Left colon (tissue), 2 donors: ENCODE measurements at regions not wholly inside any gene's neighbourhood (a gene's known extent, or its start where the extent isn't known, plus 50 kb on each side); places are given as distances from the start of the nearest gene placed in this dataset.

Source experiments
- ATAC-seq: fragments of 200-7000 bp; cut with Tn5 transposase; one replicate; pipeline ENCODE4 v1.9.1; 2020; ENCODE audit warnings: mild to moderate bottlenecking, moderate library complexity
- DNase-seq, 2 donors: peaks; one replicate each; pipeline ENCODE4 v3.0.0-alpha.2; 2020
- intact Hi-C, 2 donors: fragments of 100-400 bp; cut with DNase I in 1 of 2; cut with micrococcal nuclease in 1 of 2; formaldehyde crosslinking; loops; one replicate each; pipeline versions ENCODE4 v1.11.2 to v1.14.0; 2022; cut with DNase I, micrococcal nuclease
- donor health status: DM: no; HTN: no; CAD: no.
- donor health status: DM: yes; HTN: yes; CAD: no.

- peak; percentile 38 to 48 for DNase-seq
- peak; percentile 91 for ATAC-seq
- intact Hi-C loops, result loop anchor here in 1 of 2 donors (10.0 kb wide), 1 partner anchor 525 kb away; no protein-coding TSS in a partner anchor
These were observed 110.8 kb upstream of the PAQR3 start for GRCh38 chr4:79049840-79050540.

DNA sequence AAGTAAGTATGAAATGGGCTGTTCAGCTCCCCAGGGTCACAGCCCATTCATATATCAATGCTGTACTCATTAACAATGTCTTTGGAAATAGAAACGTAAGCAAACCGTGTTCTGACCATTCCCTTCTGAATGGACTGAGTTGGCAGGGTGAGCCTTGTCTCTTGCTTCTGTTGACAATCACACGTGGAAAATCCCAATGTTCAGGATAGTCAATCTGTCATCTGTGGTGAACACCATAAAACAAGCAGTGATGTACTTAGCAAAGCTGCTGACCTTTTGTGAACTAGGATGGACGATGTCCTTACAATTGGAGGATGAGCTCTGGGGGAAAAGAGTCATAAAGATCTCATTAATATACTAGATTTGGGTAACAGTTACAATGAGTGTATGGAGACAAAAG is 109.6 kb upstream of the PAQR3 start:
- no peak for ATAC-seq
- intact Hi-C loops, result loop anchor here in 1 of 2 donors (10.0 kb wide), 1 partner anchor 526 kb away; no protein-coding TSS in a partner anchor
- DNase-seq, result no peak

DNA sequence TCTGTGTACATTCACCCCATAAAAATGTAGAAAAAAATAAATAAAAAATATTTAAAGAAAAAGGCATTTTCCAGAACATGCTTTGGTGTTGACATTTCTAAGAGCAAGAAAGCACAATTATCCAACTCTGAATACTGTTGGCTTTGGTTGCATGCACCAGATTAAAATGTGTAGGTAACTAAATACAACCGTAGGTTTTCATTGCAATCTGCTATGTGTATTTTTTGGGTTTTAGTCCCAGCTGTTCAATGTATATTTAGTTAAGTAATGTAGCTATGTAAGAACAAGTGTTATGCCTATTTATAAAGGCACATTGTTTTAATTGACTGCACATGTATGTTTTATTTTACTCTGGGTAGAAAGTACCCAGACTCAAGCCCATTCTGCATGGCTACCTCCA is 108.1 kb upstream of the PAQR3 start:
- intact Hi-C loops, result loop anchor here in 1 of 2 donors (10.0 kb wide), 1 partner anchor 527 kb away; no protein-coding TSS in a partner anchor
- ATAC-seq (no peak), DNase-seq (no peak)

DNA sequence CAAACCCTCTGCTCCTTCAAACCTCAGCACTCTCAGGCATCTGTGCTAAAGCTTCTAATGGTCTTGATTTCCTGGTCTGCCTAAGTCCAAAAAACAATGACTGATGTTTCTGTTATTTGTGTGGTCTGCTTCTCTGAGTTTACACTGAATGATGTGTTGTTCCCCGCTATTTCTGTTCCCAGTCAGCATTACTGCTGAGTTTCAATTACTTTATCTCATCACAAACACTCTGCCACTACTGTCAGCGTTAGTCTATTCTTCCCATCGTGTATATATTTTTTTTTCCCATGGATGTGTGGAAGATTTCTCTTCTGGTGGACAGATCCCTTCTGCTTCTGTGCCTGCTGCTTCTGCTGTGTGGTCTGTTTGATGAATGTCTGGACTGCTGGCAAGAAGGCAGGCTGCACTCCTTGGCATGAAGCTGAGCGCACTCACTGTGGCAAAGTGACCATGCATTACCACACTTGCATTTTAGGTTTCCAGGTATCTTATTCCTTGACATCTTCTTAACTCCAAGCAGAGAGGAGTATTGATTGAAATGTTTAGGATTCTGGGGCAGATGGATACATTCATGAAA is 106.9 kb upstream of the PAQR3 start:
- intact Hi-C loops, result loop anchor here in 1 of 2 donors (10.0 kb wide), 1 partner anchor 529 kb away; no protein-coding TSS in a partner anchor
- DNase-seq, result no peak
- ATAC-seq, result no peak

DNA sequence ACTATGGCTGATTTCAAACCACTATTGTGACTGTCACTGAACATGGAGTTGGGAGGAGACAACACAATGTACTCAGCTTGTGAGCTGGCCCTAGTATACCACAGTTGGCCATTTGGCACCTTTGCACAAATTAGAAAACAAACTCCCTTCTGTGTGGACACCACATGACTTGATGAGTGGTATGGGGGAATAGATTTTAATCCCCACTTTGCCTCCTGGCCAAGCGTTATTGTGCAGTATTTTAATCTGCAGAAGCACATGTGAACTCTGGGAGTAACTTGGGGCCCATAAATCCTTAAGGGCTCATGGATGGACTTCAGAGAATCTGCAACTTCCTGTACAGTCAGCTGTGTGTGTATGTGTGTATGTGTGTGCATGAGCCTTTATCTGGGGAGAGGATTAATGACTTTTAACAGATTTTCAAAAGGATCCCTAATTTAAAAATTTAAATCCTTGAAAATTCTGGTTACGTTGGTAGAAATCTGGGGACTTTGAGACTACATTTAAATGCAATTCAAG is 105.0 kb upstream of the PAQR3 start:
- ATAC-seq, result no peak
- intact Hi-C loops, result loop anchor here in 1 of 2 donors (10.0 kb wide), 1 partner anchor 531 kb away; no protein-coding TSS in a partner anchor
- no peak for DNase-seq

DNA sequence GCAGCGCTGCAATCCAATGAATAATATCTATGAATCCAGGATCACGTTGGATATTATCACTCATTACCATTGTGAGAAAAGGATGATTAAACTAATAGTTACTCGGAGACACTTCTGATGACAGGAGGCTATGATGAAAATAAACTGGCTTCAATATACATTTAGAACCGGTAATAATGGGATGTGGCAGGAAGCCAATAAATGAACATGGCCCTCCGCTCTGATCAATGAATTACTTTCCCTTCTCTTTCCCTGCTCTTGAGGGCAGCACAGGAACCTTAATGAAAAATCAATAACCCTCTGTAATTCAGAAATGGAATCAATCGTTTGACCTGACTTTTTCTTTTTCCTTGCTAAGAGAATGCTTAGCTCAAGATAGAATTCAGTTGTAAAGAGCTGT is 103.9 kb upstream of the PAQR3 start:
- intact Hi-C loops, result loop anchor here in 1 of 2 donors (10.0 kb wide), 1 partner anchor 532 kb away; no protein-coding TSS in a partner anchor
- no peak for DNase-seq
- ATAC-seq, result no peak

DNA sequence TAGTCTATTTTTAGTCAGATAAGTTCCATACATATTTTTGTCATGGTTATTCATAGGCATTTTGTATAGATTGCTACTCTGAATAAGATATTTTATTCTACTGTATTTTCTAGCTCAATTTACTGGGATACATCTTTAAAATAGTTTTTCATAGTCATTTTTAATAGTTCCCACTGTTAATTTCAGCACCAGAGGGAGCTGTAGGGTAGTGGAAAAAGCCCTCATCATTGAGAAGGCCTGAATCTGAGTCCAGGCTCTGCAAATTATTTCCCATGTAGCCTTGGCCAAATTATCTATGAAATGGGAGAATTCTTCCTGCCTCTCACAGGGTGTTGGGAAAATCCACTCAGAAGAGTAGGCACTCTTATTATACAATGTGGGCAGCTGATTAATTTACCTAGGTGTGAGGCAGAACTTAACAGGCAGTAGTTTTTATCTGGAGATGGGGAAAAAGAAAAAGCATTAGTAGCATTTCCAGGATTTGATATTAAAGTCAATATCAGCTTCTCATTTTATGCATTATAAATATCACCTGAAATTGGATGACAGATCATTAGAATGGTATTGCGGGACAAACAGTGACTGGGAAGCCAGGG is 102.9 kb upstream of the PAQR3 start:
- no peak for DNase-seq
- ATAC-seq, result peak; percentile 56
- intact Hi-C loops, result loop anchor here in 1 of 2 donors (10.0 kb wide), 1 partner anchor 533 kb away; no protein-coding TSS in a partner anchor

DNA sequence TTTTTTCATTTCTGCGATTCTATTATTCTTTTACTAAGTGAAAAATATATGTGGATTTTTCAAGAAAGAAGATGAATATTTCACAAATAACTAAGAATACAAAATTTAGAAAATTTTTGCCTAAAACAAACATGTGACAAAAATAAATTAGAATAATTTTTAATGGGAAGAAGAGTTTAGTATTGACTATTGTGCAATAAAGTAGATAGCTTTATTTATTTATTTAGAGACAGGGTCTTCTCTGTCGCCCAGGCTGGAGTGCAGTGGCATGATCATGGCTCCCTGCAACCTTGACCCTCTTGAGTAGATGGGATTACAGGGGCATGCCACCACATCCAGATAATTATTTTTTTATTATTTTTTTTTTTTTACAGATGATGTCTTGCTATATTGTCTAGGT is 95.3 kb upstream of the PAQR3 start:
- DNase-seq (no peak), ATAC-seq (no peak)
- intact Hi-C loops, result loop anchor here in 1 of 2 donors (10.0 kb wide), 1 partner anchor 1180 kb away; no protein-coding TSS in a partner anchor

DNA sequence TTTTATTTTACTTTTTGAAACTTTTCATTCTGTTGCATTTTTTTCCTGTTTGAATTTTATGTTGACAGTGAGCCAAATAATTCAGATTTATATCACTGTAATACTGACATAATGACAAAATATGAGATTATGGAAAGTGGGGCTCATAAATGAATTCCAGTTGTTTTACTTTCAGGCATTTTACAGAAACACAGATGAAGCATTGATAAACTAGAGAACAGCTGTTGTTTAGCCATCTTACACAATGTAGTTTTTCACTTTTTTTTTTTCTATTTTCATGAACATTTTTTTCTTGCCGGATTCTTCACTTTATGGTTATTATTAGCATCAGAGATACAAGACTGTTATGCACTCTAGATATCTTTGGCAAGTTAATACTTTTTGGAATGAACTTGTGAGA is 91.7 kb upstream of the PAQR3 start:
- no peak for ATAC-seq
- no peak for DNase-seq
- intact Hi-C loops, result loop anchor here in 1 of 2 donors (10.0 kb wide), 1 partner anchor 1184 kb away; no protein-coding TSS in a partner anchor

DNA sequence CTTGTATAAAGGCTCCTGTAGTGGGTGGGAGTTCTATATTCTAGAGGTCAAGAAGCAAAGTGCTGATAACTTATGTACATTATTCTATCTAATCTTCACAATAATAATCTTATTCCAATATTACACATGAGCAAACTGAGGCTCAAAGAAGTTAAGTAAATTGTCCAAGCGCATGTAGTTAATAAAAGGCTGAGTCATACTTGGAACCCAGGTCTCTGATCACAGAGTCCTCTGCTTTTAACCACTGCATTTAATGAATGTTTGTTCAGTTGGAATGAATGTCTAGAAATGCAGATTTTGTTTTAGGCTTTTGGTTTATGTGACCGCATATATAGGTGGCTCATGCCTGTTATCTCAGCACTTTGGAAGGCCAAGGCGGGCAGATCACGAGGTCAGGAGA is 88.4 kb upstream of the PAQR3 start:
- no peak for ATAC-seq
- intact Hi-C loops, result no loop called here
- DNase-seq, result no peak

DNA sequence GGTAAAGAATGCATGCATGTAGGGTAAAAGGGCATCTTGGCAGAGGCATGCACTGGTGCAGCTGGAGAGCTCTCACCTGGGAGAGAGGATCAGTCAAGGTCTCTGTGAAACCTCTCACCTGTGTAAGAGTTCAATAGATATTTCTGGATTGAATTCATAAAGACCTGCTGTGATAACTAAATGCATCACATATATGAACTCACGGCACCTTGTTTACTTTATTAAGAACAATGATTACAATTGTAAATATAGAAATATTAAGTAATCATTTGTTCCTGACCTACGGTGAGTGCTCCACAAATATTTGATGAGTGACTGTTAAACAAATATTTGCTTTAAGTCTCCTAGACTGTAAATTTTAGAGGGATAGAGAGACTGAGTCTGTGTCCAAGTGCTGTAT is 85.9 kb upstream of the PAQR3 start:
- ATAC-seq (no peak), DNase-seq (no peak)
- intact Hi-C loops, result no loop called here

- DNase-seq (no peak), ATAC-seq (no peak)
- intact Hi-C loops, result no loop called here
These were observed 84.8 kb upstream of the PAQR3 start for GRCh38 chr4:79023799-79024770.

- DNase-seq (no peak), ATAC-seq (no peak)
- intact Hi-C loops, result no loop called here
These were observed 83.3 kb upstream of the PAQR3 start for GRCh38 chr4:79022529-79022928.

GRCh38 chr4:79017481-79017880 is 78.2 kb upstream of the PAQR3 start:
- no peak for DNase-seq
- intact Hi-C loops, result no loop called here
- no peak for ATAC-seq

GRCh38 chr4:79016878-79017277 is 77.6 kb upstream of the PAQR3 start:
- ATAC-seq (no peak), DNase-seq (no peak)
- intact Hi-C loops, result no loop called here

GRCh38 chr4:79015411-79015810 is 76.2 kb upstream of the PAQR3 start:
- intact Hi-C loops, result no loop called here
- no peak for DNase-seq
- ATAC-seq, result no peak

DNA sequence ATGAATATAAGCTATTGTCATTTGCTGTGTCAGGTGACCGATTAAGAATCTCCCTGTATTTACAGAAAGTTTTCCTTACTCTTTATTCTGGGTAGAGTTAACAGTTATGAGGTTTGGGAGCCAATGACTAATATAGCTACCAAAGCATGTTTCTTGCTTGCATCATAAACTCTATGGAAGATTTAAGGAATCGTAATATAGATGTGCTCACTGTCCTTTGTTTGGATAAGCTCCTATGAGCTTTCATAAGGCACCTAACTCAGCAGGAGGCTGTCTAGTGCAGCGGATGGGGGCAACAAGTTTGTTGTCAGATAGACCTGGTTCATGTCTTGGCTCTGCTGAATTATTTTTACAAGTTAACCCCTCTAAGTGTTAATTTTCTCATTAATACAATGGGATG is 75.0 kb upstream of the PAQR3 start:
- intact Hi-C loops, result no loop called here
- DNase-seq (no peak), ATAC-seq (no peak)

GRCh38 chr4:79013756-79014155 is 74.5 kb upstream of the PAQR3 start:
- intact Hi-C loops, result no loop called here
- no peak for DNase-seq
- no peak for ATAC-seq
